ENCODE measurements at regions not wholly inside any gene's neighbourhood (a gene's known extent, or its start where the extent isn't known, plus 50 kb on each side); places are given as distances from the start of the nearest gene placed in this dataset.

- TF ChIP-seq CTCF (IDR thresholded peaks at IDR 0.05), result no peak
- no peak for TF ChIP-seq POLR2A (IDR thresholded peaks at IDR 0.05; ENCODE audit: low read length)
- no peak for TF ChIP-seq HDAC2 (IDR thresholded peaks at IDR 0.05)
- TF ChIP-seq BHLHE40 (IDR thresholded peaks at IDR 0.05; ENCODE audit: low read depth, low read length), result no peak
- TF ChIP-seq ZFP36 (IDR thresholded peaks at IDR 0.05; ENCODE audit: borderline replicate concordance, partially characterized antibody), result no peak
- TF ChIP-seq SREBF2 (IDR thresholded peaks at IDR 0.05), result no peak
Observed at GRCh38 chr2:15770606-15771005, 169.7 kb upstream of the MYCN start.

All from A549 (cell line).